DOHH2 (cell line): ENCODE measurements at regions not wholly inside any gene's neighbourhood (a gene's known extent, or its start where the extent isn't known, plus 50 kb on each side); places are given as distances from the start of the nearest gene placed in this dataset.

Source experiments
- EZH2phosphoT487 ChIP-seq: fragments of 200-600 bp; sonication (generic); IDR thresholded peaks from 2 replicates; pipeline ENCODE4 v1.6.1; 2017; ENCODE audit warnings: borderline replicate concordance, mild to moderate bottlenecking, antibody characterized with exemption, low read length, moderate library complexity, mixed read lengths
- TF ChIP-seq, protein P1 (sequence below): fragments of 200-600 bp; sonication (generic); IDR thresholded peaks from one replicate; pipeline ENCODE4 v1.5.1; 2014; ENCODE audit warnings: antibody characterized with exemption, mild to moderate bottlenecking, low read depth, low read length; ENCODE audit not compliant: poor library complexity, severe bottlenecking

DNA sequence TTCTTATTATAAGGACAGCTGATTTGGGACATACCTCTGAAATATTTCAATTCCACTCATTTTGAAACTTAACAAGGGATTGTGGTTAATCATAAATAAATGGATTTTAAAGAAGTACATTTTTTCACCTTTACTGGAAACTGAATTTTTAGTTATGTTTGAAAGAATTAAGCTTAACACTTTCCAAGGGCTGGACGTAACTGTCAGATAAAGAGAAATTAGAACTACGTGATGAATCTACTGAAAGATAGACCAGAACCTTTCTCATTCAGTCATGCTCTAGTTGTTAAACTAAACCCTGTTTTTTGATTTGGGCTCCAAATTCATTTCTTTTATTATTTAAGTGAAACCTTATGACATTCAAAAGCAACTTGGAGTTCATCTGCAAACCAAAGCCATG, 1892.1 kb upstream of the SEL1L start:
- TF ChIP-seq, protein P1, sequence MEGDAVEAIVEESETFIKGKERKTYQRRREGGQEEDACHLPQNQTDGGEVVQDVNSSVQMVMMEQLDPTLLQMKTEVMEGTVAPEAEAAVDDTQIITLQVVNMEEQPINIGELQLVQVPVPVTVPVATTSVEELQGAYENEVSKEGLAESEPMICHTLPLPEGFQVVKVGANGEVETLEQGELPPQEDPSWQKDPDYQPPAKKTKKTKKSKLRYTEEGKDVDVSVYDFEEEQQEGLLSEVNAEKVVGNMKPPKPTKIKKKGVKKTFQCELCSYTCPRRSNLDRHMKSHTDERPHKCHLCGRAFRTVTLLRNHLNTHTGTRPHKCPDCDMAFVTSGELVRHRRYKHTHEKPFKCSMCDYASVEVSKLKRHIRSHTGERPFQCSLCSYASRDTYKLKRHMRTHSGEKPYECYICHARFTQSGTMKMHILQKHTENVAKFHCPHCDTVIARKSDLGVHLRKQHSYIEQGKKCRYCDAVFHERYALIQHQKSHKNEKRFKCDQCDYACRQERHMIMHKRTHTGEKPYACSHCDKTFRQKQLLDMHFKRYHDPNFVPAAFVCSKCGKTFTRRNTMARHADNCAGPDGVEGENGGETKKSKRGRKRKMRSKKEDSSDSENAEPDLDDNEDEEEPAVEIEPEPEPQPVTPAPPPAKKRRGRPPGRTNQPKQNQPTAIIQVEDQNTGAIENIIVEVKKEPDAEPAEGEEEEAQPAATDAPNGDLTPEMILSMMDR, result no peak
- no peak for TF ChIP-seq EZH2phosphoT487
